NCI-H1417 treated with DMSO at 0.1 percent for 48 hours (cell line): ENCODE measurements at regions not wholly inside any gene's neighbourhood (a gene's known extent, or its start where the extent isn't known, plus 50 kb on each side); places are given as distances from the start of the nearest gene placed in this dataset.
"Not testable (repeated sequence)": the region's sequence is repeated elsewhere in the genome, so short reads cannot be mapped to it uniquely, and the experiment has no call there.

ENCODE experiments used
- DNase-seq: peaks from one replicate; lab custom pipeline; 2025; lab: John Stamatoyannopoulos, UW

- not testable (repeated sequence) for DNase-seq
Measured at GRCh38 chr15:84360902-84361301, 125.3 kb downstream of the GOLGA6L4 start.

GRCh38 chr15:84384421-84384820 is 148.8 kb downstream of the GOLGA6L4 start:
- not testable (repeated sequence) for DNase-seq

DNA sequence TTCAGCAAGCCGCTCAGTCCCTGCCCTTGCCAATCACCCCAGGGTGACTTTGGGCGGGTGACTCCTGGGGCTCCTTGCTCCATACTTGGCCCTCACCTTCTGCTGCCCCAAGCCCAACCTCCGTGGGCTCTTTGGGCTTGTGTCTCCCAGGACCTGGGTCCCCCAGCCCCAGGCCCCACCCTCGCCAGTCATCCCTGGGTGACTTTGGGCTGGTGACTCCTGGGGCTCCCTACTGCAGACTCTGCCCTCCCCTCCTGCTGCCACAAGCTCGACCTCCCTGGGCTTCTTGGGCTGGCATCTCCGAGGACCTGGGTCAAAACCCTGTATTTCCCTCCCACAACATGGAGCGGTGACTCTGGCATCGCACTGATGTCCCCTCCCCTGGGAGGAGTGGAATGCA is 151.5 kb downstream of the GOLGA6L4 start:
- DNase-seq, result no peak

DNA sequence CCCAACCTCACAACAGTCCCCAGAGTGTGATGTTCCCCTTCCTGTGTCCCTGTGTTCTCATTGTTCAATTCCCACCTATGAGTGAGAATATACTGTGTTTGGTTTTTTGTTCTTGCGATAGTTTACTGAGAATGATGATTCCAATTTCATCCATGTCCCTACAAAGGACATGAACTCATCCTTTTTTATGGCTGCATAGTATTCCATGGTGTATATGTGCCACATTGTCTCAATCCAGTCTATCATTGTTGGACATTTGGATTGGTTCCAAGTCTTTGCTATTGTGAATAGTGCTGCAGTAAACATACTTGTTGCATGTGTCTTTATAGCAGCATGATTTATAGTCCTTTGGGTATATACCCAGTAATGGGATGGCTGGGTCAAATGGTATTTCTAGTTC is 152.6 kb downstream of the GOLGA6L4 start:
- DNase-seq, result not testable (repeated sequence)

DNA sequence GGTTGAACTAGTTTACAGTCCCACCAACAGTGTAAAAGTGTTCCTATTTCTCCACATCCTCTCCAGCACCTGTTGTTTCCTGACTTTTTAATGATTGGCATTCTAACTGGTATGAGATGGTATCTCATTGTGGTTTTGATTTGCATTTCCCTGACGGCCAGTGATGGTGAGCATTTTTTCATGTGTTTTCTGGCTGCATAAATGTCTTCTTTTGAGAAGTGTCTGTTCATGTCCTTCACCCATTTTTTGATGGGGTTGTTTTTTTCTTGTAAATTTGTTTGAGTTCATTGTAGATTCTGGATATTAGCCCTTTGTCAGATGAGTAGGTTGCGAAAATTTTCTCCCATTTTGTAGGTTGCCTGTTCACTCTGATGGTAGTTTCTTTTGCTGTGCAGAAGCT is 153.1 kb downstream of the GOLGA6L4 start:
- not testable (repeated sequence) for DNase-seq

- not testable (repeated sequence) for DNase-seq
Measured at GRCh38 chr15:84390324-84390723, 154.8 kb downstream of the GOLGA6L4 start.

GRCh38 chr15:84391191-84391590 is 155.6 kb downstream of the GOLGA6L4 start:
- no peak for DNase-seq

GRCh38 chr15:84392020-84392419 is 156.4 kb downstream of the GOLGA6L4 start:
- DNase-seq, result not testable (repeated sequence)

DNA sequence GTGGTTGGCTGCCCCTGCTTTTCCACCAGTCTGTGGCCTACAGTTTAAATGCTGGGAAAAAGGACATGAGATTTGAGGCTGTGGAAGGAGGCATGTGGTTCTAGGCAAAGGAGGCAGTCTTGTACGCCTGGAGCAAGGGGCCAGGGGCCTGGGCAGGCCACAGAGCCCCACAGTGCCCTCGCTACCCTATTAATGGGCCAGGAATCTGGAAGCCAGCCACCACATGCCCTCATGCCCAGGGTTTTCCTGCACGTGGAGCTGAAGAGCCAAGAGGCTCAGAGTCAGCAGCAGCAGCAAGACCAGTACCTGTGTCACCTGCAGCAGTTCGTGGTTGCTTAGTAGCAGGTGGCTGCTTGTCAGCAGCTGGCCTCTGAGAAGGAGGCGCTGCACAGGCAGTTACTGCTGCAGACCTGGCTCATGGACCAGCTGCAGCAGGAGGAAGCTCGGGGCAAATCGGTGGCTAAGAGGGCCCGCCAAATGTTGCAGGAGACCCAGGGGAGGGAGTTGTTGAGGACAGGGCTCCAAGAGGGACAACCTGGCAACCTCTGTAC is 157.9 kb downstream of the GOLGA6L4 start:
- DNase-seq, result peak; percentile 2

DNA sequence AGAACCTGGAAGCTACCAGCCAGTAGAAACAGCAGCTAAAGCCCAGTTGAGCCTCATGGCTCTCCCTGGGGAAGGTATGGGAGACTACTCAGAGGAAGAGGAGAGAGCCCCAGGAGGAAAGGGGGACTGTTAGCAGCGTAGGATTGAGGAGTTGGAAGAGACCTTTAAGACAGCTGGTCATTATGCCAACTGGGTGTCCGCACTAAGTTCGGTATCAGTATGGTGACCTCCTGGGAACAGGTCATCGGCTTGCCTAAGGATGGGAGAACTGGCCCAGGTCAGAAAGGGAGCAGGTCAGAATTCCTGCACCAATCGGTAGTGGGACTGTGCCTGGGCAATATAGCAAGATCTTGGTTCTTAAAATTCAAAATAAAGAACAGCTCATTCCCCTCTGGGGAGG is 158.4 kb downstream of the GOLGA6L4 start:
- not testable (repeated sequence) for DNase-seq

DNA sequence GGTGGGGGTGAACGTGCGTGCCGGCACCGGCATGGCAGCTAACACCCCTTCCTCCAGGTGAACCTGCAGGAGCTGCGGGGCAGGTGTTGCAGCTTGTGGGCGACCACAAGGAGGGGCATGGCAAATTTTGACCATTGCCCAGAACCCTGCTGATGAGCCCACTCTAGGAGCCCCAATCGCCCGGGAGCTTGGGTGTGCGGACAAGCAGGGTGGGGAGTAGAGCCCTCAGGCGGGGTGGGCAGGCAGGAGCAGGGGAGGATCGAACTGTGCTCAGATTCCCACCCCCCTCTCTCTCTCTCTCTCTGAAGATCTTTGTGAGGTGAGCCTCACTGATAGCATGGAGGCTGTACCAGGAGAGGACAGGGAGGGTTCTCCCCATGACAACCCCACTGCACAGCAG is 159.8 kb downstream of the GOLGA6L4 start:
- DNase-seq, result not testable (repeated sequence)

DNA sequence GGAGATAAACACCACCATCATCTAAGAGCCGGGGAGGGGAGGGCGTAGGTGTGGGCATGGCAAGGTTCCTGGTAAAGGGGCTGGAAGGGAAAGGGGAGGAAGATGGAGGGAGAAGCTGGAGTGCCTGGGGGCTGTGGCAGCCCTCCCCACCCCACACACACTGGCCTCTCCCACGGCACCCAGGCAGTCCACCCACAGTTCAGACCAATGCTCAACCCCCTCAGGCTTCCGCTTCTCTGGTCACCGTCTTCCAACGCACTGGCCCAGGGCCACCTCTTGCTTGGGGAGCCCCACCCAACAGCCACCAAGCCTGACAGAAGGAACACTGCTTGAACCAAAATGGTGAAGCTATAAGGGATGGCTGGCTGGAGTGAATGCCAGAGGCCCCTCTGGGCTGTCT is 160.3 kb downstream of the GOLGA6L4 start:
- DNase-seq, result not testable (repeated sequence)

- not testable (repeated sequence) for DNase-seq
Measured at GRCh38 chr15:84397066-84397465, 161.5 kb downstream of the GOLGA6L4 start.

DNA sequence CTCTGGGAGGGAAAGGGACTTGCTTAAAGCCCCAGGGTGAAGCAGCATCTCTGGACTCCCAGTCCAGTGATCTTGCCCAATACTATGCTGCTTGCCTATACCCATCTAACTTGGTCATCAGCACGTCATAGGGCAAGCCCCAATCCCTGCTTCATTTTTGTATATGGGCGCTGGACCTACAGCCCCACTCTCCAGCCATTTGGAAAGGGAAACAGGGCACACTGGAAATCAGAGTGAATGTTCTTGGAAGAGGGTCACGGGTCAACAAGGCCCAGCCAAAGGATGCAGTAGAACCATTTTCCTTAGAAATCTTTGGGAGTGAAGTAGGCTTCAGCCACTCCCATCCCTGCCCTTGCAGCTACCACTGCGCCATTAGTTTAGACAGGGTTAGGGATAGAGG is 162.5 kb downstream of the GOLGA6L4 start:
- DNase-seq, result not testable (repeated sequence)

- DNase-seq, result no peak
Measured at GRCh38 chr15:84398763-84399701, 163.5 kb downstream of the GOLGA6L4 start.

GRCh38 chr15:84400017-84400740 is 164.6 kb downstream of the GOLGA6L4 start:
- no peak for DNase-seq

- no peak for DNase-seq
Measured at GRCh38 chr15:84400820-84401219, 165.2 kb downstream of the GOLGA6L4 start.

GRCh38 chr15:84401461-84401860 is 165.9 kb downstream of the GOLGA6L4 start:
- DNase-seq, result not testable (repeated sequence)

DNA sequence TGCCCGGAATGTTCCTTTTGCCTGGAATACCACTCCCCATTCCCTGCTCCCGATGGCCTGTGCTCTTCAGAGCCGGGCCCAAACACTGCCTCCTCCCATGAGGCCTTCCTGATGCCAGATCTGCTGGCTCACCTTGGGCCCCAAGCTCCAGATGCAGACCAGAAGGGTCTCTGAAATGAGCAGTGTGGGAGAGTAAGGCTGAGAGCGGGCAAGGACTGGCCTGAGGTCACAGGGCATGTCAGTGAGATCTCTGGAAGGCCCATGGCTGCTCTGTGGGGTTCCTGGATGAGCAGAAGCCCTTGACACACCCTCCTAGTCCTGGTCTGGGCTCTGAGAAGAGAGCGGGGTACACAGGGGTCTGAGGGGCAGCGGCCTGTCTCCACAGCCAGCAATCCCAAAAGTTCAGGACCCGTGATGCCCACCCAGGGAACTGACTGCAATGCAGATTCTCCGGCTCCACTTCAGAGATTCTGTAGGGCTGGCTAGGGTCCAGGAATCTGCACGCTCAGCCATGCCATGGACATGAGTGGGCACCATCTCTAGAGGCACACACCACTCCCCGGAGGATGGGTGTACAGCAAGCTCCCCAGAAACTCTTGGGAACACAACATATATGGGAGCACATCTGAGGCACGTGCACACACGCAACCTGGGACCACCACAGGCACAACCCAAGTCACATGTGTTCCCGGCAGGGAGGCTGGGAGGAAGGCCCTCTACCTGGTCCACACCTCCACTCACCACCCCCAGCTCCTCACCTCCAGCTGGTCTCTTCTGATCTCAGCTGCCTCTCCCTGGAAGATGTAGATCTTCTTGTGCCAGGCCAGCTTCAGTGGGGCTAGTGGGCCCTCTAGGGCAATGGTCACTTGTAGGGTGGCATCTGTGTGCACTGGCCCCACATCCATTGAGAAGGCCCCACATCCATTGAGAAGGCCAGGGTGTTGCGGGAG is 166.6 kb downstream of the GOLGA6L4 start:
- not testable (repeated sequence) for DNase-seq

GRCh38 chr15:84402856-84403608 is 167.5 kb downstream of the GOLGA6L4 start:
- DNase-seq, result no peak

DNA sequence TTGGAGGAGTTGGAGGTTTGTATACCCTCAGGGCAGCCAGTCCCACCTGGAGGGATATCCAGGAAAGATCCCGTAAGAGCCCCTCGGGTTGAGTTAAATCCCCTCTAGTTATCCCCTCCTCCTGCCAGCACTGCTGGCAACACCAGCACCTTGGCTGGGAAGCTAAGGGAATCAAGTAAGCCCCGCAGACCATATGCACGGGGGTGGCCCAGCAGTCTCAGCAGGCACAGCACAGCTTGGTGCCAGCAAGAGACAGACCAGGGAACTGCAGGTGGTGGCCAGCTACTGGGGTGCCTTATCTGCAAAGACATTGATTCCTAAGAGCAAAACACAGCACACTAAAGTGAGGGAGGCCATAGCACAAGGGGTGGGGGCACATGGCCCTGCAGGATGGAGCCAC is 173.8 kb downstream of the GOLGA6L4 start:
- DNase-seq, result not testable (repeated sequence)
